Uterus (tissue), 2 donors: ENCODE measurements at regions not wholly inside any gene's neighbourhood (a gene's known extent, or its start where the extent isn't known, plus 50 kb on each side); places are given as distances from the start of the nearest gene placed in this dataset.

Source experiments
- CTCF ChIP-seq, 4 experiments: fragments of 200-600 bp in 2 of 4; fragments of 450-650 bp in 2 of 4; sonication (generic) in 2 of 4; IDR thresholded peaks; one replicate each; pipeline ENCODE4 v1.5.1; 2016 to 2019; ENCODE audit warnings: antibody characterized with exemption in 4 of 4, mild to moderate bottlenecking in 2 of 4, moderate library complexity in 1 of 4
- POLR2A ChIP-seq, 2 donors: fragments of 450-650 bp; IDR thresholded peaks; one replicate each; pipeline ENCODE4 v1.6.1; 2016; ENCODE audit warnings: antibody characterized with exemption in 2 of 2, mild to moderate bottlenecking in 1 of 2, moderate library complexity in 1 of 2

DNA sequence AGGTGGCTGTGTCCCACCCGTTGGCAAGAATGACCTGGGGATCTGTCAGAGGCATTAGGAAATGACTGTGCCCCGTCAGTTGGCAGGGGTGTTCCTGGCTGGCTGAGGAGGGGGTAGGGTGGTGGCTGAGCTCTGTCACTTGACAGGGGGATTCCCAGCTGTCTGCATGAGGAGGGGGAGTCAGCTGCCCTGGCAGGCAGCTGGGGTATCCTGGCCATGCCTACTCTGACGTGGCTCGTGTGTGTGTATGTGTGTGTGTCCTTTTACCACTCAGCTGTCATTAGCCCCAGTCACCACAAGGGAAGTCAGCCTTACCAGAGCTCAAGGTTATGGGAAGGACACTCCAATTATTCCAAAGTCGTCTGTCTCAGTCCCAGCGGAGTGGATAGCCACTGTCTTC lies 93.2 kb downstream of the EFNB1 start:
- TF ChIP-seq CTCF (IDR thresholded peaks at IDR 0.05) (no peak), POLR2A (IDR thresholded peaks at IDR 0.05) (no peak)
